GM19467 (cell line): ENCODE measurements at regions not wholly inside any gene's neighbourhood (a gene's known extent, or its start where the extent isn't known, plus 50 kb on each side); places are given as distances from the start of the nearest gene placed in this dataset.

ENCODE experiments used
- ATAC-seq: cut with Tn5 transposase; IDR thresholded peaks from one replicate; pipeline ENCODE4 v1.9.1; 2021; ENCODE audit warnings: mild to moderate bottlenecking, moderate library complexity; ENCODE audit not compliant: unreplicated experiment

GRCh38 chr1:217313096-217313495 lies 317.8 kb downstream of the GPATCH2 start:
- no peak for ATAC-seq

GRCh38 chr1:217311766-217312165 lies 319.1 kb downstream of the GPATCH2 start:
- ATAC-seq, result no peak

- ATAC-seq, result no peak
These were observed 319.6 kb downstream of the GPATCH2 start for GRCh38 chr1:217311269-217311668.

- ATAC-seq, result no peak
These were observed 349.6 kb downstream of the GPATCH2 start for GRCh38 chr1:217281332-217281731.

GRCh38 chr1:217275655-217276398 lies 355.1 kb downstream of the GPATCH2 start:
- no peak for ATAC-seq

GRCh38 chr1:217274927-217275654 lies 355.8 kb downstream of the GPATCH2 start:
- ATAC-seq, result no peak

- no peak for ATAC-seq
These were observed 356.5 kb downstream of the GPATCH2 start for GRCh38 chr1:217274416-217274815.

GRCh38 chr1:217273866-217274265 lies 357.0 kb downstream of the GPATCH2 start:
- no peak for ATAC-seq

- ATAC-seq, result no peak
These were observed 358.5 kb downstream of the GPATCH2 start for GRCh38 chr1:217272385-217272784.

GRCh38 chr1:217270101-217270500 lies 360.8 kb downstream of the GPATCH2 start:
- no peak for ATAC-seq

- no peak for ATAC-seq
These were observed 362.8 kb downstream of the GPATCH2 start for GRCh38 chr1:217268058-217268457.

- ATAC-seq, result no peak
These were observed 369.3 kb downstream of the GPATCH2 start for GRCh38 chr1:217261636-217262035.

GRCh38 chr1:217260676-217261075 lies 370.2 kb downstream of the GPATCH2 start:
- ATAC-seq, result no peak

- ATAC-seq, result no peak
These were observed 376.9 kb downstream of the GPATCH2 start for GRCh38 chr1:217253985-217254384.

GRCh38 chr1:217253351-217253750 lies 377.5 kb downstream of the GPATCH2 start:
- ATAC-seq, result no peak

GRCh38 chr1:217251121-217251520 lies 379.8 kb downstream of the GPATCH2 start:
- no peak for ATAC-seq

GRCh38 chr1:217249857-217250256 lies 381.0 kb downstream of the GPATCH2 start:
- ATAC-seq, result no peak

- no peak for ATAC-seq
These were observed 385.9 kb downstream of the GPATCH2 start for GRCh38 chr1:217244971-217245370.

GRCh38 chr1:217240656-217241055 lies 390.2 kb downstream of the GPATCH2 start:
- no peak for ATAC-seq

GRCh38 chr1:217238945-217239344 lies 391.9 kb downstream of the GPATCH2 start:
- no peak for ATAC-seq

- ATAC-seq, result no peak
These were observed 400.5 kb downstream of the GPATCH2 start for GRCh38 chr1:217230412-217230811.

GRCh38 chr1:217228689-217229088 lies 402.2 kb downstream of the GPATCH2 start:
- no peak for ATAC-seq
